GM21423 (cell line): ENCODE measurements at regions not wholly inside any gene's neighbourhood (a gene's known extent, or its start where the extent isn't known, plus 50 kb on each side); places are given as distances from the start of the nearest gene placed in this dataset.

ENCODE experiments used
- ATAC-seq: cut with Tn5 transposase; IDR thresholded peaks from one replicate; pipeline ENCODE4 v1.9.1; 2021; ENCODE audit warnings: mild to moderate bottlenecking, moderate library complexity; ENCODE audit not compliant: unreplicated experiment

DNA sequence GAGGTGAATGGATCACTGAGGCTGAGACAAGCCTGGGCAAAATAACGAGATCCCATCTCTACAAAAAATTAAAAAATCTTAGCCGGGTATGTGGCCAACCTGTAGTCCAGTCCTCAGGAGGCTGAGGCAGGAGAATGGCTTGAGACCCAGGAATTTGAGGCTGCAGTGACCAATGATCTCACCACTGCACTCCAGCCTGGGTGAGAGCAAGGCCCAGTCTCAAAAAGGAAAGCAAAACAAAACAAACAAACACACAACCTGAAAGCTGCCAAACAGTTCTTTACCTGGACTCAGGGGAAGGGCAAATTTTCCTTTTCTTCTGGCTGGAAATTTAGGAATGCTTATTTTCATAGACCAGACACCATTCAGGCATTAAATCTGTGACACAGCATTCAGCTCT is 163.1 kb upstream of the FAT1 start:
- ATAC-seq: no peak

DNA sequence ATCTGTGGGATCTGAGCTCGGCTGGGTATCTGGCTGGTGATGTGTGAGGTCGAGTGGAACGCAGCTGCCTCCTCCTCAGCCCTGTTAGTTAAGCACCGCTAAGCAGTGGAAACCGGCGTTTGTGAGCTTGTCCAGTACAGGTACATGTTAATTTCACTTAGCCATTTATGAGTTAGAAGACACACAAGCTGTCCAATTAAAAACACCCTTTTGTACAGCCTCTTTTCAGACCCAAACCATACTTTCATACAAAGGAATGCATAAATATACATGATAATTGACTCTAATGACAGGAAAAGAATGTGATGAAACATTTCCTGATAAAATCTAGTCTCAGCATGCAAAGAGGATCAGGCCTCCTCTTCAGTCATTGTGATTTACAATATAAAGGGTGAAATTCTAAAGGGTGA is 163.6 kb upstream of the FAT1 start:
- no peak for ATAC-seq

DNA sequence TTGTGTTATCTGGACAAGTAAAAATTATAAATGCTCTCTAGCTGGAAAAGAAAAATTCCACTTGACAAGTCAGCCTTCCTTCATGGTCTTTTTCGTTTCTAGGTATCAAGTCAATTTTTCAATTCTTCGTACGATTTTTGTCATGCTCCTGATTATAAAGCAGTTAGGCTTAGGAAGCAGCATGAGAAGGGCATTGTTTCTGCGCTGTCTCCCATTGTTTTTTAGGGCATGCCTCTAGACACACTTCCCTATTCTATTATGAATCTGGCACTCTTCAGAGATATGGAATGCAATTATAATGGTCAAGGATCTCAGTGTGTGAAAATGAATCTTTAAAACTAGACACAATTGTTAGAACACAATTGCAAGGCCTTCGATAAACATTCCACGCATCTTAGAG is 164.1 kb upstream of the FAT1 start:
- ATAC-seq: no peak

DNA sequence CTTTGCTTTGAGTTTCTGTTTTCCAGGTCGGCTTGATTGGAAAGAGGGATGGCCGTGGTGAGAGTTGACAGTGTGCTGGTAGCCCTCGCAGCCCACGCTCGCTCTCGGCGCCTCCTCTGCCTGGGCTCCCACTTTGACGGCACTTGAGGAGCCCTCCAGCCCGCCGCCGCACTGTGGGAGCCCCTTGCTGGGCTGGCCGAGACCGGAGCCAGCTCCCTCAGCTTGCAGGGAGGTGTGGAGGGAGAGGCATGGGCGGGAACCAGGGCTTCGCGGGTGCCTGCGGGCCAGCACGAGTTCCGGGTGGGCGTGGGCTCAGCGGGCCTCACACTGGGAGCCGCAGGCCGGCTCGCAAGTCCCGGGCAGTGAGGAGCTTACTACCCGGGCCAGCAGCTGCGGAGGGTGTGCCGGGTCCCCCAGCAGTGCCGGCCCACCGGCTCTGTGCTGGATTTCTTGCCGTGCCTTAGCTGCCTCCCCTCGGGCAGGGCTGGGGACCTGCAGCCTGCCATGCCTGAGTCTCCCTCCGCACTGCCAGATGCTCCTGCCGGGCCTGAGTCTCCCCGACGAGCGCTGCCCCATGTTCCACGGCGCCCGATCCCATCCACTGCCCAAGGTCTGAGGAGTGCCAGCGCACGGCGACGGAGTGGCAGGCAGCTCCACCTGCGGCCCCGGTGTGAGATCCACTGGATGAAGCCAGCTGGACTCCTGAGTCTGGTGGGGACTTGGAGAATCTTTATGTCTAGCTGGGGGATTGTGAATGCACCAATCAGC is 166.4 kb upstream of the FAT1 start:
- ATAC-seq: no peak

DNA sequence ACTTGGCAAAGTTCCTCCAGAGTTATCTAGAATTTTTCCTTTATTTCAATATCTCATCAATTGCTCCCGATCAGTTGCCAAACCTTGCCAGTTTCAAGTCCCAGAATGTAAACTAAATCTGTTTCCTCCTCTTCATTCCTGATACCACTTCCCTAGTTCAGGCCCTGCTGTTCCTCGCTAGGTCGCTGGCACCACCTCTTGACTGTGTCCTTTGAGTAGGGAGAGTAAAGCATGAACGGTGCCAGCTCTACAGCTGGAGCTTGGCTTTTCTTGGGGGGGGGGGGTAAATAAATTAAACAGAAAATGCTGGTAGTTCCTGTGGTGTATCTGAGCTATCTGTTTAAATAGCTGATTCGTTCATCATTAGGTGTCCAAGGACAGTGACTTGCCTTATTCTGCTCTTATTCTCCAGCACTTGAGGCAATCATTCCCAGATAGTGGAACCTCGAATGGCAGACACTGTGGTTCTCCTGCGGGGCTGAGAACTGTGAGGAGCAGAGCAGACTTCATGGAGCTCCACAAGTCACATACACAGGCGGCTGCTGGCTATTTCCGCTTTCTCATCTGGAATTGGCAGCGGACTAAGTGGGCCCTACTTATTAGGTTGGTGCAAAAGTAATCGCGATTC is 168.3 kb upstream of the FAT1 start:
- ATAC-seq: no peak

DNA sequence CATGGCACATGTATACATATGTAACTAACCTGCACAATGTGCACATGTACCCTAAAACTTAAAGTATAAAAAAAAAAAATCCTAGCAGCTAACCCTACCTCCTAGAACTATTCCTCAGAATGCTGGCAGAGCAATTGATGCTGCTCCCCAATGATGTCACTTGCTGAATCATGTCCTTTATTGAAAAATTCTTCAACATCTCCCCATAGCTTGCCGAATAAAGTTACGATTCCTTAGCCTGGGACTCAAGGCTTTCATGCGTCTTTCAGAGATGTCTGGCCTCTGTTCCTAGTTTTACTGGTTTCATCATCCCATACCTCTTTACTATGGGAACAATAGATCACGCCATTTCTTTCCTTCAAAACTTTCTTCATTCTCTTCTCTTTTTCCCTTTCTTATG is 174.7 kb upstream of the FAT1 start:
- ATAC-seq: no peak

DNA sequence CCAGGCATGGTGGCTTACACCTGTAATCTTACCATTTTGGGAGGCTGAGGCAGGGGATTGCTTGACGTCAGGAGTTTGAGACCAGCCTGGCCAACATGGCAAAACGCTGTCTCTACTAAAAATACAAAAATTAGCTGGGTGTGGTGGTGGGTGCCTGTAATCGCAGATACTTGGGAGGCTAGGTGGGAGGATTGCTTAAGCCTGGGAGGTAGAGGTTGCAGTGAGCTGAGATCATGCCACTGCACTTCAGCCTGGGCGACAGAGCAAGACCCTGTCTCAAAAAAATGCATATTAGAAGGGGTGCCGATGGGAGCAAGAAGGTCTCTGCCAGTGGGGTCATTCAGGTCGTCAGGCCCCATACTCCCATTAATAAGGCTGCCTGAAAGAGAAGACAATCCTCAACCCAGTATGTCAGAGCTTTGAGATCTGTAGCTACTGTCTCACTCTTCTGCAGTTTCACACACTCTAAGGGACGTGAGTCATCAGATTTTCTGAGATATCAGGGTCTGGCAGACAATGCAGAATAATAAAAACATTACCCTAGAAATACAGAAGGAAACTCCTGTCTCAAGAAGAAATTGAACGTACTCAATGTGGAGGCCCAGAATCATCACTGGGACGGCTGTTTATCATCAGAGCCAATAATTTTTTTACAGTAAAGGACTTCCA is 176.7 kb upstream of the FAT1 start:
- ATAC-seq: no peak

DNA sequence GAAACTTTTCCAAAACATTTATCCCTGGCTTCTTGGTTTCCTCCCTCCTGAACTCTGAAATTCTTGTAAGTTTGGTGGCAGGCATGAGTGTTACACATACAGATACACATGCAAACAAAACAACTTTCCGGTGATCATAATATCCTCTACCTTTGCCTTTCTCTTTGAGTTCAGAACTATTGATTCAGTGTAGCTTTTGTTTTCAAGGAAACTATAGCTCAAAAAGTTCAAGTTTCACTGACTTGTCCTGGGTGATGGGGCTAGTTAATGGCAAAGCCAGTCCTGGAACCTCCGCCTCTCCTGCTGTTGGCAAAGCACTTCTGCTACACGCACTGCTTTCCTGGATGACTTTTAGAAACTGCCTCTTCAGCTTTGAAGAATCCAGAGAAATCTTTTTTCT is 177.3 kb upstream of the FAT1 start:
- no peak for ATAC-seq

DNA sequence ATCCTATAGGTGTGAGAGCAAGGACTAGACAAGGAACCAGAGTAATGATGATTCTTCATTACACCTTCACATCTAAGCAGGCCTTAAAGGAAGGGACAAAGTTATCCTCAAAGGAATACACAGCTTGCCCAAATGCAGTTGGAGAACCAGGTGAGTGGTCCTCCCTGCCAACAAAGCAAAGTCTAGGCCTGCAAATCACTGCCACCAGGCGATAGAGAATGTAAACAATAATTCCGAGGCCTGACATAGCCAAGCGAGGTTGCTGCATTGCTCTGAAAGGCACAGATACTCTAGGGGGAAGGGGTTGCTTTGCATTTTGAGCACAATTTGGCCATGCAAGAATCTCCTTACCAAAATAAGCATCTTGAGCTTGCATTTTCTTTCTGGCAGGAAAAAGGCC is 178.2 kb upstream of the FAT1 start:
- ATAC-seq: no peak

DNA sequence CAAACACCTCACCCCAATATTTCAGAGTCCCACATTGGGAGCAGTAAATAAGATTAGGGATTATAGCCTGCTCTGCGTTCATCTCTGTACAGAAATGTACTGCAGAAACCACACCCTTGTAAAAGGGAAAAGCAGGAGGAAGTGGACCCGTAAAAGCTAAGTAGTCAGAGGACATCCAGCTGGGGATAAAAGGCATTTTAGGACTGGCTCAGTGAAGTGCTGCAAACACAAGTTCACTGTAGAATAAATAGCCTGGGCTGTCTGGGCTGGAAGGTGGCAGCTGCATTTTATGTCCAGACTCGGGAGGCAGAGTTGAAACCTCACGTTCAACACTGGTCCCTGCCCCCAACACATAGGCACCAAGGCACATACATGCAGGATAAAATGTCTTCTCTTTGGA is 178.7 kb upstream of the FAT1 start:
- ATAC-seq: no peak

DNA sequence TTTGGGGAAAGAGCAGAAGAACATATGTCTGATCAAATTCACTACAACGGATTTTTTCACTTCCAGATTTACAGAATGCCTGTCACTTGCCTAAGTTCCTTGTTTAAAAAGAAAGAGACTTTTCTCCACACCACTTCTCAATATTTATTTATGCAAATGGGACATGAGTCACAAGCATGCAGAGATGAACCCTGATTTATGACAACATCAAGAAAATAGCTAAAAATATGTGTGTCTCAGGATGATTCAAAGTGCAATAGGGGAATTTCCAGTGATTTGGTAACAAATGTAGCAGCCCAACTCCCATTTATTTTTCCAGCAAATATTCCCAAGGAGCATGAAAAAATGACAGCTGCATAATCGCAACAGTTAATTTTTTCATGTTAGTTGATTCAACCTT is 180.4 kb upstream of the FAT1 start:
- no peak for ATAC-seq

DNA sequence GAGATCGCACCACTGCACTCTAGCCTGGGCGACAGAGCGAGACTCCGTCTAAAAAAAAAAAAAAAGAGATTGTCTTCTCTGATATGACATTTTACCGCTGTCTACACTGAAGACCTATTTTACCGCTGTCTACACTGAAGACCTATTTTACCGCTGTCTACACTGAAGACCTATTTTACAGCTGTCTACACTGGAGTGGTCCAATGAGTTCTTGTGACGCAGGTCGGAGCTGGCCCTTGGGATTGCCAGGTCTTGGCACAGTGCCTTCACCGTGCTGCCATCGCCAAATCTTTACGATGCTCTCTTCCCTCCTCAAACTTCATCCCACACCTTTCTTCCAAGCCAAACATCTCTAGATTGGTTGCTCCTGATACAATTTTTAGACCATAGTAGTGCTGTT is 183.1 kb upstream of the FAT1 start:
- no peak for ATAC-seq

DNA sequence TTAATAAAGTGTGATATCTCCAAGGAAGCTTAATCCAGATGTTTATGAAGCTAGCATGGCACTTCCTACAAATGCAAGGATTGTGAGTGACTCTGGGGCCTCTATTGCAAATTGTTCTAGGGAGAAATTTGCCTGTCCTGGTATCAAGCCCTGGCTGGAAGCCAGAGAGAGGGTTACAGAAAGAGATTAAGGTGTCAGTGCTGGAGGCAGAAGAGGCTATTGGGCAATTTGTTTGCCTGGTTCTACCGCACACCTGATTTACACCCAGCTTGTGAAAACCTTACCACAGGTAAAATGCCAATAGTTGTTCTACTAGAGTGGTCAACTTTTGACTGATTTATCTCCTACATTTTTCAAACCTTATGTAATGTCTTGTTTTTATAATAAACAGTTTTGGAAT is 186.7 kb upstream of the FAT1 start:
- no peak for ATAC-seq

DNA sequence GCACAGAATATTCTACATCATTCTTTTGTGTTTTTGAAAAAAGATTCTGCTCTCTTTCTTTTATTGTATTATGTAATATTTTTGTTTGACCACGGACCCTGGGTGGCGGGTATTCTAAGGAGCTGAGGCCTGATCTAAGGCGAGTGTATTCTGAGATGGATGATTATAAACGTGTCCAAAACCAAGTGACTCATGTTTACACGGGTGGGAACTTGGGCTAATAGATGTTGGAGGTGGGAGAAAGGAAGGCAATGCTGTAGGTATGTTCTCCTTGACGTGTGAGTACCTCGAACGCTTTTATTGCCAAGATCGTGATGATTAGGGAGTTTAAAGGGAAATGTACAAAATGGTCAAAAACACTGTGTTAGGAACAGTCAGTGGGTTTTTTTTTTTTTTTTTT is 188.9 kb upstream of the FAT1 start:
- ATAC-seq: no peak

DNA sequence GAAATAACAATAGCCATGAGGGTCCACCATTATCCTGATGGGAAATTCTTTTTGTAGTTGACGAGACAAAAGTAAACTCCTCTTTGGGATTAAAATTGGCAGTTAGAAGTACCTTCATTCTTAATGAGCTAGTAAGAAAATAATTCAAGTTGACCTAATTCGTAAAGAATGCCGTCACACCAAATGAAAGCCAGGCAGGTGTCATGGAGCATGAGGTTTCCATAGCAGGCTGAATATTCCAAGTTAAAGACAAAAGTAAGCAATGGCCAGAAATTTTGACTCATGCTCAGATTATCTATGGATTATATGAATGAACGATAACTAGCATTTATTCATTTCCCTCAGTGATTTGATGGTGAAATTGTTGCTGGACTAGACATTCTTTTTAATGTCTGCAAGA is 192.2 kb upstream of the FAT1 start:
- no peak for ATAC-seq

DNA sequence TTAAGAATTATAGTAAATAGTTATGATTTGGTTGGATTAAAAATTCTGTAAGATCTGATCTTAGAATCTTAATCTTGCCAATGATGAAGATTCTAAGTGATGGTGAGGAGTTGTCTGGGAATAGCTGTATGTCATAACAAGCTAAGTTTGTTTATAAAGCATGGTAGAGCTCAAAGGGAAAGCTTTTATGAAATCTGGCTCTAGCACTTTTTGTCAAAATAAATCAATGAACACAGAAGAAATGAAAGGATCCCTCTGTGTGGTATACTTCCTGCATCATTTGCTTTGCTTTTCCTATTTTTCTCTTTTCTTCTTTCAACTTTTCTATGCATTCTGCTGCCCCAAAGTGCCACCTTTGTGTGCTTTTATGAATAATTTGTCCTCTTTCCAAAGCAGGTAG is 193.5 kb upstream of the FAT1 start:
- no peak for ATAC-seq

DNA sequence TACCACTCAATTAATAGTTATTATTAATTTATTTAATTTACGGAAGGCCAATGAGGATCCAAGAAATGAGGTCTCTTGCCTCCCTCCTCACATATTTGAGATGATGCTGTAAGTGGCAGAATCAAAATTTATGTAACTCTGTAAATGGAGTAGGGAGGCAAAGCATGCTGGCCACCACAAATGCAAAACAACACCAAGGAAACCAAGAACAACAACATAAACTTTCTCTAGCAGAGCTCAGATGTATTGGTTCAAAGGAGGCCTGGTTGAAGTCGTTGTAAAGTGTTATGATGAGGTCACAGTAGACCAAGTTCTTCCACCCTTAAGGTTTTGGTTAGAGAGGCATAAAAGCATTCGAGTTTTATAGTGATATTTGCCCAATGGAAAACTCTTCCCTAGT is 194.8 kb upstream of the FAT1 start:
- no peak for ATAC-seq

DNA sequence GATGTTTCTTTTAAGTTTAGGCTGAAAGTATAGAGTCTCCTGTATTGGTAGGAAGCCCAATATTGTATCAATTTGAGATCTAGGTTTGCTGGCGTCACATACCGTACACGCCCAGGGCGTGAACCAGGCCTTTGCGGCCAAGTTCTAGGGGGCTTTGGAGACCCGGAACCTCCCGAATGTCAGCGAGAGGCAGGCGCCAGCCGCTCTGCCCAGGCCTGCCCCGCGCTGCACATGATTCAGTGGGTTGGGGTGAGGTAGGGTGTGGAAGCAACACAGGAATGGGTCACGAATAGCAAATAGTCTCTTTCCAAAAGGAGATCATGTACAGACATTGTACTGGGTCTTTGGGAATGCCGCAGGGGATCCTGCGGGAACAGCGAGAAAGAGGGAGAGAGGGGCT is 195.7 kb upstream of the FAT1 start:
- ATAC-seq: no peak

DNA sequence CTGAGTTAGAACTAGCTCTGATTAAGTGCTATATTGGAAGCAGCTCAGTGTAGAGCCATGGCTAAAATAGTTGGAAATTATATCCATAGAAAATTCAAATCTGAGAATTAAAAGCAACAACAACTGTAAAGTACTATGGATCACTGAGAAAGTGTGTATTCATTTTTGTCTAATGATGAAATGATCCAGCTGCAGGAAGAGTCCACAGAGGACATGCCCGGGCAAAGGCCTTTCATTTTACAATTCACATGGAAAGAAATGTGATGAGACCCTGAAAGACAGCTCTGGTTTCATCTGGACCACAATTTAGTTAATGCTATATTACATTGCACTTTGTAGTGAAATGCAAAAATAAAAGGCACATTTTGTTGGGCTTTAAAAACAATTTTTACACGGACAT is 196.8 kb upstream of the FAT1 start:
- no peak for ATAC-seq

DNA sequence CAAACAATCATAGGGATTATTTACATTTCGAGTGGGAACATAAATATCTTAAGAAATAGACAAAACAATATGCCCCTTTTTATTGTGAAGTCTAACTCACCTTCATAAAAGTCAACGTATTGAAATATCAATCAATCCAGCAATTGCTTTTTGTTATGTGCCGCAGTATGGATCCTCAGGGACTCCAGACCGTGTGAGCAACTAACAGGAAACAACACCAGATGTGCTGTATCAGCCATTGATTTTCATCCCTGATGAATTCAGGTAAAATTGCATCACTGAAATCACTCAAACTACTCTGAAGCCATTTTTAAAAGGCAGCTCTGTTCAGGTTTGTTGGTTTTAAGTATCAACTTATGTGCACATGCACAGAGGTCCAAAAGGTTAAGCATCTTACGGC is 197.3 kb upstream of the FAT1 start:
- ATAC-seq: no peak

DNA sequence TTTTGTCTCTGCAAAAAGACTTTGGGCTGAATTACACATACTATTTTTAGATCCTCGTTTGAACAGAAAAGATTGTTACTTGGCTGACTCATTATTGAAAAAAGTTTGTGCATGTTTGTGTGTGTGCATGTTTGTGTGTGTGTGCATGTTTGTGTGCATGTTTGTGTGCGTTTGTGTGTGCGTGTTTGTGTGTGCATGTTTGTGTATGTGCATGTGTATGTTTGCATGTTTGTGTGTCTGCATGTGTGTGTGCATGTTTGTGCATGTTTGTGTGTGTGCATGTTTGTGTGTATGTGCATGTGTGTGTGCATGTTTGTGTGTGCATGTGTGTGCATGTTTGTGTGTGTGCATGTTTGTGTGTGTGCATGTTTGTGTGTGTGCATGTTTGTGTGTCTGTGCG is 201.1 kb upstream of the FAT1 start:
- ATAC-seq: no peak

DNA sequence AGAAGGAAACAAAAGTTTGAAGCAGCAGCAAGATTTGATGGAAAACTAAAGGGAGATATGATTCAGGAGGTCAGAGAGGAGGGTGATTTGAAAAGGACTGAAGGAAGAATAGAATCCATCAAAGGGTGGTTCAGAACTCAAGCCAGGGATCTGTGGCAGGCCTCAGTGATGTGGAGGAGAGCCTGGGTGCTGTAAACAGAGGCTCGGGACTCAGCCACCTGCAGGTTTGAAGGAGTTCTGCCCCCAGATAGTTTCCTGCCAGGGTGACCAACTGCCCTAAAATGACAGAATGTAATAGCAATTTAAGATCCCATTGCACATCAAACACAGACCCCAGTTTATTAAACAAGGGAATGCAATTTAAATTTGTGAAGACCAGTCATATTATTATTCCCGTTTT is 204.0 kb upstream of the FAT1 start:
- ATAC-seq: no peak
